Muscle of leg (tissue), 3 donors: ENCODE measurements at regions not wholly inside any gene's neighbourhood (a gene's known extent, or its start where the extent isn't known, plus 50 kb on each side); places are given as distances from the start of the nearest gene placed in this dataset.
A peak's percentile ranks its signal among the peaks of the same experiment; 100 is the strongest.
"Not testable (repeated sequence)": the region's sequence is repeated elsewhere in the genome, so short reads cannot be mapped to it uniquely, and the experiment has no call there.

ENCODE experiments used
- DNase-seq: peaks from one replicate; pipeline ENCODE4 v3.0.0; 2013
- H3K27ac ChIP-seq: one replicate; pipeline ENCODE4 v1.5.1; 2013; ENCODE audit warnings: mild to moderate bottlenecking, low read length, control low read depth
- H3K27me3 ChIP-seq: one replicate; pipeline ENCODE4 v1.6.1; 2013; ENCODE audit warnings: low read length; ENCODE audit not compliant: control insufficient read depth, insufficient read depth
- H3K36me3 ChIP-seq: one replicate; pipeline ENCODE4 v1.6.1; 2013; ENCODE audit warnings: low read length; ENCODE audit not compliant: control insufficient read depth, insufficient read depth
- H3K4me1 ChIP-seq: one replicate; pipeline ENCODE4 v1.6.1; 2013; ENCODE audit warnings: low read length; ENCODE audit not compliant: control insufficient read depth, insufficient read depth
- H3K4me3 ChIP-seq: one replicate; pipeline ENCODE4 v1.5.1; 2013; ENCODE audit warnings: low read length, control low read depth
- H3K9me3 ChIP-seq: replicated peaks from 2 replicates; pipeline ENCODE4 v1.6.1; 2013; ENCODE audit warnings: low read depth, low read length; ENCODE audit not compliant: control insufficient read depth
- WGBS: methylation state at CpG from one replicate; pipeline ENCODE4 v1.1.5; 2013; ENCODE audit warnings: missing lambda C conversion rate; ENCODE audit not compliant: insufficient coverage; 5-methylcytosine and 5-hydroxymethylcytosine counted together

DNA sequence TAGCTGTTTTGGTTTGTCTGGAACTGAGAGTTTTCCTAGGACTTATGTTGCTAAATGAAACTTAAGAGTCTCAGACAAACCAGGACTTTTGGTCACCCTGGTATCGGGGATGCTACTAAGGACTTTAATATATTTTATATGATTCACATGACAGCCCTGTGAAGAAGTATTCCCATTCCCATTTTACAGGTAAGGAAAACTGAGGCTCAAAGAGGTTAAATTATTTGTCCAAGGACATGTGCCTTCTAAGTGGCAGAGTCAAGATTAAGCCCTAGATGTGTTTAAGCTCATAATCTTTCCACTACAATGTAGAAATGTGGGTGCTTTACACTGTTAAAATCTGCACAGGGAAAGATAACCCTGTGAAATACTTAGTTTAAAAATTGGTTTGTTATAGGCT, 77.7 kb upstream of the ATP5MC3 start:
- no peak overlapping the region for H3K27ac ChIP-seq
- no peaks in the 10 kb centered on the region for H3K4me1 ChIP-seq
- no peak overlapping the region for H3K4me3 ChIP-seq
- WGBS: no CpG with 5 or more reads among the region's 1 CpG
- no peaks in the 10 kb centered on the region for H3K27me3 ChIP-seq
- no peaks in the 10 kb centered on the region for H3K36me3 ChIP-seq
- DNase-seq: no peak
- H3K9me3 ChIP-seq: no peaks in the 10 kb centered on the region

- Histone ChIP-seq H3K4me1 (no peaks in the 10 kb centered on the region), H3K9me3 (no peaks in the 10 kb centered on the region), H3K36me3 (no peaks in the 10 kb centered on the region), H3K27me3 (no peaks in the 10 kb centered on the region), H3K27ac (no peak overlapping the region), H3K4me3 (no peak overlapping the region)
- WGBS: 91% methylated on average over 48 of the region's 69 CpGs
- DNase-seq: no peak
Measured at GRCh38 chr2:175256806-175257585, 75.5 kb upstream of the ATP5MC3 start.

GRCh38 chr2:175256391-175256790, 74.9 kb upstream of the ATP5MC3 start:
- 80% methylated on average over 4 of the region's 4 CpGs for WGBS
- H3K4me3 ChIP-seq, H3K9me3 ChIP-seq, H3K36me3 ChIP-seq, H3K4me1 ChIP-seq, DNase-seq, H3K27me3 ChIP-seq, H3K27ac ChIP-seq: not testable (repeated sequence)

GRCh38 chr2:175253871-175254270, 72.4 kb upstream of the ATP5MC3 start:
- Histone ChIP-seq H3K27ac (no peak overlapping the region), H3K4me1 (no peaks in the 10 kb centered on the region), H3K36me3 (no peaks in the 10 kb centered on the region), H3K4me3 (no peak overlapping the region), H3K27me3 (no peaks in the 10 kb centered on the region), H3K9me3 (no peaks in the 10 kb centered on the region)
- DNase-seq: no peak
- WGBS: no CpG with 5 or more reads among the region's 3 CpGs

DNA sequence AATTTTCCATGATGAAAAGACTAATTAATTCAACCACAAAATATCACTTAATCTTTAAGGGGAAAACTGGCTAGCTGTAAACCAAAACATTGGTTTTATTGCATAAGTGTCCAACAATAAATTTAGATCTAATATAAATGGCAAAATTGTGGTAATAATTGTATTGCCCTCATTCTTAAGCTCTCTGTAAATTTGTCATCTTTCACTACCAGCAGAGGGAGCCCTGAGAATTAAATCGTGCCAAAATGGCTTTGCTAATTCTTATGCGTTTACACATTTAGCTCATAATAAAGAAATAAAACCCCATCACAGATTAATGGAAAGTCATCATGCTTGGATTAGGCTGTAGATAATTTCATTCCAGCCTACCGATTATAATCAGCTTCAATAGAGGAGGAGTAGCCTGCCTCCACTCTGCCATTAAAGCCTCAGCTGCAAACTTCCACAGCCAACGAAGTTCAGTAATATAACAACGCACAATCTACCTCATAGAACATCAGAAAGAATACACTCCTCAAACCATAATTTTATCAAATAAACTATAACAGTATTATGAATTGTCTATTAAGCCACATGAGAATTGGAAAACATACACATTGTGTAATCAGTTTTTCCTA, 70.0 kb upstream of the ATP5MC3 start:
- Histone ChIP-seq H3K4me3 (no peak overlapping the region), H3K9me3 (no peaks in the 10 kb centered on the region), H3K36me3 (no peaks in the 10 kb centered on the region), H3K27ac (no peak overlapping the region), H3K27me3 (no peaks in the 10 kb centered on the region), H3K4me1 (no peaks in the 10 kb centered on the region)
- no CpG with 5 or more reads among the region's 5 CpGs for whole genome bisulfite sequencing
- DNase-seq: peak; percentile 40

- H3K36me3 ChIP-seq: no peaks in the 10 kb centered on the region
- no peak for DNase-seq
Measured at GRCh38 chr2:175247159-175247558, 65.6 kb upstream of the ATP5MC3 start.

DNA sequence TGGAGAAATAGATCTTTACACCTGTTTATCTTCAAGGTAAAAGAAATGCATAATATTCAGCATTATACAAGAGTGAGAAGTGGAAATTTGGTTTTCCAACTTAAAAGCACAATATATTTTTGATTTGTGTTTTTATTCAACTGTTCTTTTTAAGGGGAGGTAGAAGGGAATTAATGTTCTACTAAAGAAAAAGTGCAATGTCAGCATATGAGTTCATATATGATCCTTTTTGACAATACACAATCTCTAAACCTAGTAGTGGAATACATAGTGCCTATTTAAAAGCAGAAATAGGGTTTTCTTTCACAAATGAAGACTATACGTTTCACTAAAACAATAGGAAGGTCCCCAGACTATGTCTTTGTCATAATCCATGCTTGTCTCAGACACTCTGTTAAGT, 63.2 kb upstream of the ATP5MC3 start:
- no peaks in the 10 kb centered on the region for H3K27me3 ChIP-seq
- no CpG with 5 or more reads among the region's 1 CpG for WGBS
- no peak overlapping the region for H3K27ac ChIP-seq
- H3K9me3 ChIP-seq: no peaks in the 10 kb centered on the region
- no peak overlapping the region for H3K4me3 ChIP-seq
- H3K4me1 ChIP-seq: no peaks in the 10 kb centered on the region
- no peak for DNase-seq
- no peaks in the 10 kb centered on the region for H3K36me3 ChIP-seq

More at GRCh38 chr2:175247159-175247558, 65.6 kb upstream of the ATP5MC3 start:
- no peaks in the 10 kb centered on the region for H3K4me1 ChIP-seq
- no peak overlapping the region for H3K4me3 ChIP-seq
- no peaks in the 10 kb centered on the region for H3K9me3 ChIP-seq
- H3K27ac ChIP-seq: no peak overlapping the region
- no peaks in the 10 kb centered on the region for H3K27me3 ChIP-seq

GRCh38 chr2:175241691-175242090, 60.2 kb upstream of the ATP5MC3 start:
- H3K9me3 ChIP-seq: no peaks in the 10 kb centered on the region
- H3K36me3 ChIP-seq: no peaks in the 10 kb centered on the region
- H3K27me3 ChIP-seq: no peaks in the 10 kb centered on the region
- no peak overlapping the region for H3K4me3 ChIP-seq
- no peak overlapping the region for H3K27ac ChIP-seq
- no peaks in the 10 kb centered on the region for H3K4me1 ChIP-seq
- DNase-seq: no peak
- no CpG with 5 or more reads among the region's 2 CpGs for WGBS

DNA sequence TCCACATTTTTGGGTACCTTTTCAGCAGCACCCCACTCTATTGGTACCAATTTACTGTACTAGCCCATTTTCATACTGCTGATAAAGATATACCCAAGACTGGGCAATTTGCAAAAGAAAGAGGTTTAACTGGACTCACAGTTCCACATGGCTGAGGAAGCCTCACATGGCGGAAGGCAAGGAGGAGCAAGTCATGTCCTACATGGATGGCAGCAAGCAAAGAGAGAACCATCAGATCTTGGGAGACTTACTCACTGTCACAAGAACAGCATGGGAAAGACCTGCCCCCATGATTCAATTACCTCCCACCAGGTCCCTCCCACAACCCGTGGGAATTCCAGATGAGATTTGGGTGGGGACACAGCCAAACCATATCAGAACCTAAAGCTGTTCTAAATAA, 58.5 kb upstream of the ATP5MC3 start:
- not testable (repeated sequence) for H3K4me1 ChIP-seq, H3K27me3 ChIP-seq, DNase-seq, H3K9me3 ChIP-seq, H3K4me3 ChIP-seq, H3K36me3 ChIP-seq, H3K27ac ChIP-seq
- WGBS: no CpG with 5 or more reads among the region's 2 CpGs

DNA sequence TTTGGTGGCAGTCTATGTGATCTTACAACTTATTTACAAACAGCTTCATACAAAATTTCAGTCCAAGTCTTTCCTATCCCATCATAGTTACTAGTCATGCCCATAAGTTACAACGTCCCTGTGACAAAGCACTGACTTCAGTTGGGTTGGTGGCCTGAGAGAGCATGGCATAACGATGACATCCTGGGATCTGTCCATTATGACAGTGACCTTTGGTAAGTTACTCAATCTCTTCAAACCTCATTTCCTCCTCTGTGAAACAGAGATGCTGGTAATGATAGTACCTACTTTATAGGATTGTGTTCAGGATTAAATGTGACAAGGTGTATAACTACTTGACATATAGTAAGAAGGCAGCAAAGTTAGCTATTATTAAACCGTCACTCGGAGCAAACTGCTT, 55.4 kb upstream of the ATP5MC3 start:
- Histone ChIP-seq H3K9me3 (no peaks in the 10 kb centered on the region), H3K27me3 (no peaks in the 10 kb centered on the region), H3K36me3 (no peaks in the 10 kb centered on the region), H3K4me3 (no peak overlapping the region), H3K27ac (no peak overlapping the region), H3K4me1 (no peaks in the 10 kb centered on the region)
- 40% methylated on average over 1 of the region's 4 CpGs for WGBS
- DNase-seq: no peak
